WTC11 (cell line): ENCODE measurements at regions not wholly inside any gene's neighbourhood (a gene's known extent, or its start where the extent isn't known, plus 50 kb on each side); places are given as distances from the start of the nearest gene placed in this dataset.

Source experiments
- ATAC-seq: fragments of 200-7000 bp; cut with Tn5 transposase; 2 replicates; pipeline ENCODE4 v1.10.0; 2021; ENCODE audit warnings: mild to moderate bottlenecking, moderate library complexity
- CTCF ChIA-PET: fragments of 300-600 bp; sonication (Branson Sonifier 250); formaldehyde crosslinking; loops from one replicate; lab custom pipeline; 2021; ENCODE audit warnings: antibody characterized with exemption; lab: Charles Lee
- POLR2A ChIA-PET: fragments of 350-600 bp; sonication (Branson Sonifier 250); formaldehyde crosslinking; loops from one replicate; lab custom pipeline; 2021; ENCODE audit warnings: antibody characterized with exemption; lab: Charles Lee
- DNase-seq: peaks from one replicate; pipeline ENCODE4 v3.0.0; 2021; ENCODE audit warnings: low spot score
- H3K27ac Mint-ChIP-seq: 2 replicates; pipeline ENCODE4 v1.8.0; 2021; ENCODE audit warnings: mixed read lengths
- H3K27me3 Mint-ChIP-seq: 2 replicates; pipeline ENCODE4 v1.8.0; 2021; ENCODE audit warnings: low read depth, mild to moderate bottlenecking, moderate library complexity, mixed read lengths
- H3K36me3 Mint-ChIP-seq: 2 replicates; pipeline ENCODE4 v1.8.0; 2021; ENCODE audit warnings: mixed read lengths
- H3K4me1 Mint-ChIP-seq: 2 replicates; pipeline ENCODE4 v1.8.0; 2022; ENCODE audit warnings: mixed read lengths
- H3K4me3 Mint-ChIP-seq: 2 replicates; pipeline ENCODE4 v1.8.0; 2021; ENCODE audit warnings: mild to moderate bottlenecking, moderate library complexity, mixed read lengths
- H3K9me3 Mint-ChIP-seq: 2 replicates; pipeline ENCODE4 v1.8.0; 2021; ENCODE audit warnings: mixed read lengths
- CTCF ChIP-seq: fragments of 200-600 bp; IDR thresholded peaks from 2 replicates; pipeline ENCODE4 v1.8.0; 2022; ENCODE audit warnings: antibody characterized with exemption
- ESRRA ChIP-seq: sonication (generic); formaldehyde crosslinking; IDR thresholded peaks from 2 replicates; pipeline ENCODE4 v1.8.1; 2022; ENCODE audit warnings: mild to moderate bottlenecking, missing genetic modification reagents, borderline replicate concordance
- ETV6 ChIP-seq: sonication (generic); formaldehyde crosslinking; IDR thresholded peaks from 2 replicates; pipeline ENCODE4 v1.8.1; 2022; ENCODE audit warnings: mild to moderate bottlenecking, missing genetic modification reagents
- FOXJ3 ChIP-seq: sonication (generic); formaldehyde crosslinking; IDR thresholded peaks from 2 replicates; pipeline ENCODE4 v1.9.0; 2021; ENCODE audit warnings: missing genetic modification reagents, mild to moderate bottlenecking, borderline replicate concordance
- GRHL2 ChIP-seq: fragments of 250-450 bp; sonication (Bioruptor Pico); IDR thresholded peaks from 2 replicates; pipeline ENCODE4 v1.8.0; 2022; ENCODE audit warnings: mild to moderate bottlenecking, moderate library complexity; ENCODE audit not compliant: insufficient replicate concordance, severe bottlenecking
- GTF2I ChIP-seq: fragments of 250-450 bp; sonication (Bioruptor Pico); conservative IDR thresholded peaks from 2 replicates; pipeline ENCODE4 v1.4.0; 2021; ENCODE audit warnings: mild to moderate bottlenecking
- NR1H2 ChIP-seq: sonication (generic); formaldehyde crosslinking; IDR thresholded peaks from 2 replicates; pipeline ENCODE4 v1.9.0; 2021; ENCODE audit warnings: mild to moderate bottlenecking, moderate library complexity, missing genetic modification reagents
- SMAD3 ChIP-seq: sonication (generic); formaldehyde crosslinking; IDR thresholded peaks from 2 replicates; pipeline ENCODE4 v1.8.0; 2022; ENCODE audit warnings: missing genetic modification reagents, mild to moderate bottlenecking, borderline replicate concordance
- SP1 ChIP-seq: sonication (generic); formaldehyde crosslinking; conservative IDR thresholded peaks from 2 replicates; pipeline ENCODE4 v1.8.1; 2022; ENCODE audit warnings: missing genetic modification reagents
- STAT6 ChIP-seq: sonication (generic); formaldehyde crosslinking; conservative IDR thresholded peaks from 2 replicates; pipeline ENCODE4 v1.8.1; 2023; ENCODE audit warnings: mild to moderate bottlenecking, low read depth, missing genetic modification reagents, moderate library complexity
- TEAD4 ChIP-seq: sonication (generic); formaldehyde crosslinking; IDR thresholded peaks from 2 replicates; pipeline ENCODE4 v1.8.0; 2022; ENCODE audit warnings: mild to moderate bottlenecking, missing genetic modification reagents
- USF2 ChIP-seq: sonication (generic); formaldehyde crosslinking; IDR thresholded peaks from 2 replicates; pipeline ENCODE4 v1.8.1; 2023; ENCODE audit warnings: mild to moderate bottlenecking, missing genetic modification reagents, moderate library complexity
- ZNF121 ChIP-seq: sonication (generic); formaldehyde crosslinking; IDR thresholded peaks from 2 replicates; pipeline ENCODE4 v1.8.0; 2023; ENCODE audit warnings: missing genetic modification reagents
- ZNF138 ChIP-seq: sonication (generic); formaldehyde crosslinking; conservative IDR thresholded peaks from 2 replicates; pipeline ENCODE4 v1.8.1; 2022; ENCODE audit warnings: mild to moderate bottlenecking, moderate library complexity, missing genetic modification reagents
- TF ChIP-seq, protein P1 (sequence below): sonication (generic); formaldehyde crosslinking; IDR thresholded peaks from 2 replicates; pipeline ENCODE4 v1.8.1; 2022; ENCODE audit warnings: mild to moderate bottlenecking, moderate library complexity, missing genetic modification reagents
- TF ChIP-seq, protein P2 (sequence below): fragments of 250-450 bp; sonication (Bioruptor Pico); IDR thresholded peaks from 2 replicates; pipeline ENCODE4 v1.9.0; 2021; ENCODE audit warnings: mild to moderate bottlenecking
- TF ChIP-seq, protein P3 (sequence below): sonication (generic); formaldehyde crosslinking; IDR thresholded peaks from 2 replicates; pipeline ENCODE4 v1.8.0; 2022; ENCODE audit warnings: missing genetic modification reagents
- TF ChIP-seq, protein P4 (sequence below): sonication (generic); formaldehyde crosslinking; IDR thresholded peaks from 2 replicates; pipeline ENCODE4 v1.8.0; 2023; ENCODE audit warnings: mild to moderate bottlenecking, missing genetic modification reagents
- TF ChIP-seq, protein P5 (sequence below): sonication (generic); formaldehyde crosslinking; IDR thresholded peaks from 2 replicates; pipeline ENCODE4 v1.8.0; 2023; ENCODE audit warnings: missing genetic modification reagents

DNA sequence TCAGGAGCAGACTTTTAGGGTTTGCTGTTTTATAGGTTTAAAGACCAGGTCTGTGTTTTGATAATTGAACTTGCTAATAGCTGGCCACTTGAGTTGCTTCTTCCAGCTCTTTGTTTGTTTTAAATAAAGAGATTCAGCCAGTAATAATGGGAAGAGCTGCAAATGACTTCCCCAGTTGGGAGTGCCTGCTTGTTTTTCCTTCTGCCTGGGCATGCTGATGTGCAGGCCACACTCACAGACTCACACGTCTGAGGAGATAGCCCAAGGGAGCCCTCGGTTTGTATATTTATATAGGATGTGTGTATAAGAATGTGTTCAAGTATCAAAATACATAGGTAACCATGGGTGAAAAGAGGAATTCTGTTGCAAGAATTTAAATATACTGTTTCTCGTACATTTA, 78.2 kb upstream of the BOC start:
- no peak overlapping the region for H3K4me3 Mint-ChIP-seq
- no peaks in the 10 kb centered on the region for H3K36me3 Mint-ChIP-seq
- H3K9me3 Mint-ChIP-seq = no peaks in the 10 kb centered on the region
- no peak for ATAC-seq
- ChIA-PET POLR2A (no interaction called here), CTCF (interaction anchor here (2.3 kb wide), 1 partner anchor 155 kb away, joined by 14 read pairs; no protein-coding TSS in a partner anchor)
- H3K27ac Mint-ChIP-seq = no peak overlapping the region
- peaks cover 11% of the 10 kb centered on the region for H3K4me1 Mint-ChIP-seq
- DNase-seq = no peak
- TF ChIP-seq, protein P1, sequence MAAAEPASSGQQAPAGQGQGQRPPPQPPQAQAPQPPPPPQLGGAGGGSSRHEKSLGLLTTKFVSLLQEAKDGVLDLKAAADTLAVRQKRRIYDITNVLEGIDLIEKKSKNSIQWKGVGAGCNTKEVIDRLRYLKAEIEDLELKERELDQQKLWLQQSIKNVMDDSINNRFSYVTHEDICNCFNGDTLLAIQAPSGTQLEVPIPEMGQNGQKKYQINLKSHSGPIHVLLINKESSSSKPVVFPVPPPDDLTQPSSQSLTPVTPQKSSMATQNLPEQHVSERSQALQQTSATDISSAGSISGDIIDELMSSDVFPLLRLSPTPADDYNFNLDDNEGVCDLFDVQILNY = no peak
- TF ChIP-seq NR1H2 (CRISPR knock-in tag) (no peak), STAT6 (CRISPR knock-in tag) (no peak), SP1 (no peak), ESRRA (no peak), GRHL2 (CRISPR knock-in tag) (no peak), SMAD3 (CRISPR knock-in tag) (no peak), FOXJ3 (CRISPR knock-in tag) (no peak), TEAD4 (no peak), ZNF138 (CRISPR knock-in tag) (no peak), ETV6 (CRISPR knock-in tag) (no peak), ZNF121 (CRISPR knock-in tag) (no peak), CTCF (no peak), USF2 (CRISPR knock-in tag) (no peak), GTF2I (CRISPR knock-in tag) (no peak)
- TF ChIP-seq, protein P2, sequence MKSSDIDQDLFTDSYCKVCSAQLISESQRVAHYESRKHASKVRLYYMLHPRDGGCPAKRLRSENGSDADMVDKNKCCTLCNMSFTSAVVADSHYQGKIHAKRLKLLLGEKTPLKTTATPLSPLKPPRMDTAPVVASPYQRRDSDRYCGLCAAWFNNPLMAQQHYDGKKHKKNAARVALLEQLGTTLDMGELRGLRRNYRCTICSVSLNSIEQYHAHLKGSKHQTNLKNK = no peak
- TF ChIP-seq, protein P3, sequence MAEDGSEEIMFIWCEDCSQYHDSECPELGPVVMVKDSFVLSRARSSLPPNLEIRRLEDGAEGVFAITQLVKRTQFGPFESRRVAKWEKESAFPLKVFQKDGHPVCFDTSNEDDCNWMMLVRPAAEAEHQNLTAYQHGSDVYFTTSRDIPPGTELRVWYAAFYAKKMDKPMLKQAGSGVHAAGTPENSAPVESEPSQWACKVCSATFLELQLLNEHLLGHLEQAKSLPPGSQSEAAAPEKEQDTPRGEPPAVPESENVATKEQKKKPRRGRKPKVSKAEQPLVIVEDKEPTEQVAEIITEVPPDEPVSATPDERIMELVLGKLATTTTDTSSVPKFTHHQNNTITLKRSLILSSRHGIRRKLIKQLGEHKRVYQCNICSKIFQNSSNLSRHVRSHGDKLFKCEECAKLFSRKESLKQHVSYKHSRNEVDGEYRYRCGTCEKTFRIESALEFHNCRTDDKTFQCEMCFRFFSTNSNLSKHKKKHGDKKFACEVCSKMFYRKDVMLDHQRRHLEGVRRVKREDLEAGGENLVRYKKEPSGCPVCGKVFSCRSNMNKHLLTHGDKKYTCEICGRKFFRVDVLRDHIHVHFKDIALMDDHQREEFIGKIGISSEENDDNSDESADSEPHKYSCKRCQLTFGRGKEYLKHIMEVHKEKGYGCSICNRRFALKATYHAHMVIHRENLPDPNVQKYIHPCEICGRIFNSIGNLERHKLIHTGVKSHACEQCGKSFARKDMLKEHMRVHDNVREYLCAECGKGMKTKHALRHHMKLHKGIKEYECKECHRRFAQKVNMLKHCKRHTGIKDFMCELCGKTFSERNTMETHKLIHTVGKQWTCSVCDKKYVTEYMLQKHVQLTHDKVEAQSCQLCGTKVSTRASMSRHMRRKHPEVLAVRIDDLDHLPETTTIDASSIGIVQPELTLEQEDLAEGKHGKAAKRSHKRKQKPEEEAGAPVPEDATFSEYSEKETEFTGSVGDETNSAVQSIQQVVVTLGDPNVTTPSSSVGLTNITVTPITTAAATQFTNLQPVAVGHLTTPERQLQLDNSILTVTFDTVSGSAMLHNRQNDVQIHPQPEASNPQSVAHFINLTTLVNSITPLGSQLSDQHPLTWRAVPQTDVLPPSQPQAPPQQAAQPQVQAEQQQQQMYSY (CRISPR knock-in tag) = no peak
- TF ChIP-seq, protein P4, sequence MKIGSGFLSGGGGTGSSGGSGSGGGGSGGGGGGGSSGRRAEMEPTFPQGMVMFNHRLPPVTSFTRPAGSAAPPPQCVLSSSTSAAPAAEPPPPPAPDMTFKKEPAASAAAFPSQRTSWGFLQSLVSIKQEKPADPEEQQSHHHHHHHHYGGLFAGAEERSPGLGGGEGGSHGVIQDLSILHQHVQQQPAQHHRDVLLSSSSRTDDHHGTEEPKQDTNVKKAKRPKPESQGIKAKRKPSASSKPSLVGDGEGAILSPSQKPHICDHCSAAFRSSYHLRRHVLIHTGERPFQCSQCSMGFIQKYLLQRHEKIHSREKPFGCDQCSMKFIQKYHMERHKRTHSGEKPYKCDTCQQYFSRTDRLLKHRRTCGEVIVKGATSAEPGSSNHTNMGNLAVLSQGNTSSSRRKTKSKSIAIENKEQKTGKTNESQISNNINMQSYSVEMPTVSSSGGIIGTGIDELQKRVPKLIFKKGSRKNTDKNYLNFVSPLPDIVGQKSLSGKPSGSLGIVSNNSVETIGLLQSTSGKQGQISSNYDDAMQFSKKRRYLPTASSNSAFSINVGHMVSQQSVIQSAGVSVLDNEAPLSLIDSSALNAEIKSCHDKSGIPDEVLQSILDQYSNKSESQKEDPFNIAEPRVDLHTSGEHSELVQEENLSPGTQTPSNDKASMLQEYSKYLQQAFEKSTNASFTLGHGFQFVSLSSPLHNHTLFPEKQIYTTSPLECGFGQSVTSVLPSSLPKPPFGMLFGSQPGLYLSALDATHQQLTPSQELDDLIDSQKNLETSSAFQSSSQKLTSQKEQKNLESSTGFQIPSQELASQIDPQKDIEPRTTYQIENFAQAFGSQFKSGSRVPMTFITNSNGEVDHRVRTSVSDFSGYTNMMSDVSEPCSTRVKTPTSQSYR (CRISPR knock-in tag) = no peak
- TF ChIP-seq, protein P5, sequence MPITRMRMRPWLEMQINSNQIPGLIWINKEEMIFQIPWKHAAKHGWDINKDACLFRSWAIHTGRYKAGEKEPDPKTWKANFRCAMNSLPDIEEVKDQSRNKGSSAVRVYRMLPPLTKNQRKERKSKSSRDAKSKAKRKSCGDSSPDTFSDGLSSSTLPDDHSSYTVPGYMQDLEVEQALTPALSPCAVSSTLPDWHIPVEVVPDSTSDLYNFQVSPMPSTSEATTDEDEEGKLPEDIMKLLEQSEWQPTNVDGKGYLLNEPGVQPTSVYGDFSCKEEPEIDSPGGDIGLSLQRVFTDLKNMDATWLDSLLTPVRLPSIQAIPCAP (CRISPR knock-in tag) = no peak
- peaks cover 3% of the 10 kb centered on the region for H3K27me3 Mint-ChIP-seq
